GM19025 (cell line): ENCODE measurements at regions not wholly inside any gene's neighbourhood (a gene's known extent, or its start where the extent isn't known, plus 50 kb on each side); places are given as distances from the start of the nearest gene placed in this dataset.

Experiments
- ATAC-seq: cut with Tn5 transposase; IDR thresholded peaks from one replicate; pipeline ENCODE4 v1.9.1; 2021; ENCODE audit warnings: mild to moderate bottlenecking, low read depth, moderate library complexity; ENCODE audit not compliant: unreplicated experiment

DNA sequence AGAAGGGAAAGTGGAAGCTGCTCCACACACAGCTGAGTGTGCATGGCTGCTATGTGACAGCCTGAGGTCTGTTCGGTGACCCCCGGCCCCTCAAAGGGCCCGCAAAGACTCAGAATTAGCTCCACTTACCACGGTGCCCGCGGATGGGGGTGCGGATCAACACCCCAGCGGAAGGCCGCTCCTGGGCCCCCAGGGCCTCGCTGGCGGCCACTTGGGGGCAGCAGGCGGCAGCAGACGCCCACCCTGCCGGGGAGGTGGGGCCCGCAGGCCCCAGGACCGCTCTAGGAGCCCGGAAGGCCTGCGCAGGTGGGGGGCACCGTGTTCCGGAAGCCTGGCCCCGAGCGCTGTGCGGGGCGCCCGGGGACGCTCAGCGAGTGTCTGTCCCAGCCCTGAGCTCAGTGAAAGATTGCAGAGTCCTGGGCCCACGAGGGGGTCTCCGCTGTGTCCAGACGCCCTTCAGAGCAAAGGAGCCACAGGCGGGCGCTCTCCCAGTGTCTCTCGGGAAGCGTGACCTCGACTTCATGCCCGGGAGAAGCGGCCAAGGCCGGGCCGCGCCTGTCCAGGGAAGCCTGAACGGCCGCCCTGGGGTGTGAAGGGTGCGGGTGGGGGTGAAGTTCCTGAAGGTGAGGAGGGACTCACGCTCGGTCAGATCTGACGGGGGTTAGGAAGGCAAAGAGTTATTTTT is 118.7 kb downstream of the VAPA start:
- ATAC-seq, result no peak

DNA sequence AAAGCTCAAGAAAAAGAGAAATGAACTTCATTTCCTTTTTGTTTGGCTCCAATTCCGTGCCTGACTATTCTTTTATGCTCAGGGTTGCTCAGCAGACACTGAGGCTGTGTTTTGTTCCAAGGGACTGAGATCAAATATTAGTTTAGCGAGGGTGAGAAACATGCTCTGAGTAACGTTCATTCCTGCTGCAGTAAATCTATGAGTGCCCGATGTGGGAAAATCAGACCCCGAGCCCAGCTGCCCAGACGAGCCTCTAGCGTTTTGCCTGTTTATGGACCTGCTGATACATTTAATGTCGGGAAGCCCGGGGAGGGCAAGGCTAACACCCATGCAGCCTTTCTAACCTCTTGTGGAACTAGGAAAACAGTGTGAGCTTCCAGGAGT is 119.2 kb downstream of the VAPA start:
- ATAC-seq, result no peak

DNA sequence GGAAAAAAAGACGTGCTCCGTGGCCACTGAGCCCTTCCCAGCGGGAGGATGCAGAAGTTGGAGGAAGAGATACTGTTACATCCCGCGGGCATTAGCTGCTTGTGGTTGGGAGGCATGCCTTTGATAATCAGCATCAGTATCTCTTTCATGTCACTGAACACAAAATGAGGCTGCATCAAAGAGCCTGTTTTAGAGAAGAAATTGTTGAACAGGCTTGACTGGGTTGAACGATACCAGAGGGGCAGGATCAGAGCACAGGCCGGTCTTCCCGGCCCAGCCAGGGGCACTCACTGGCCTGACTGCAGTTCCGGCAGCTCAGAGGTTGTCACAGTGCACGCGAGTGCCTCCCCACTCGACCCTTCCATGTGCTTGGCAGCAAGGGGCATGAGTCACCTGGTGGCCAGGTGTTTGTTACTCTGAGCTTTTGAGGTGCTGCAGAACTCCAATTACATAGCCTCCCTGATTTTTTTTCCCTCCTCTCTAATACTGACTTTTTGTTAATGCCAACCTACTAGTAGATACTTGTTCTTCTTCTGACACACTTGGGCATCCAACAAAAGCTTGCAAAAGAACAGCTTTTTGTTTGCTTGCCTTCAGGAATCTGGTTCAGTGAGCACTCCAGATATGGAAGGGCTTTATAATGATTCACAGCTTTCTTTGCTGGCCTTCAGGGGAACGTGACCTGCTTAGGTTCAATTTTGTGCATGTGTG is 121.6 kb downstream of the VAPA start:
- no peak for ATAC-seq

DNA sequence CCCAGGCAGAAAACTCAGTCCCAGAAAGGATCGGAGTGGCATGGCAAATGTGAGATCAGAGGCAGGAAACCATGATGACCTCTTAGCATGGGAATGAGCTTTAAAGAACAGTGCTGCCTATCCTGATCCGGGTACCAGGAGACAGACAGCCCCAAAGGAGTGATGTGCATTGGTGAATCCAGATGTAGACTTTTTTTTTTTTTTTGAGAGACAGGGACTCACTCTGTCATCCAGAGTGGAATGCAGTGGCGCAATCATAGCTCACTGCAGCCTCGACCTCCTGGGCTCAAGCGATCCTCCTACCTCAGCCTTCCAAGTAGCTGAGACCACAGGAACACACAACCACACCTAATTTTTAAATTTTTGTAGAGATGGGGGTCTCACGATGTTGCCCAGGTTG is 122.7 kb downstream of the VAPA start:
- ATAC-seq, result no peak

- ATAC-seq, result no peak
Observed at GRCh38 chr18:10037181-10037580, 123.4 kb downstream of the VAPA start.

- no peak for ATAC-seq
Observed at GRCh38 chr18:10038268-10038667, 124.5 kb downstream of the VAPA start.

DNA sequence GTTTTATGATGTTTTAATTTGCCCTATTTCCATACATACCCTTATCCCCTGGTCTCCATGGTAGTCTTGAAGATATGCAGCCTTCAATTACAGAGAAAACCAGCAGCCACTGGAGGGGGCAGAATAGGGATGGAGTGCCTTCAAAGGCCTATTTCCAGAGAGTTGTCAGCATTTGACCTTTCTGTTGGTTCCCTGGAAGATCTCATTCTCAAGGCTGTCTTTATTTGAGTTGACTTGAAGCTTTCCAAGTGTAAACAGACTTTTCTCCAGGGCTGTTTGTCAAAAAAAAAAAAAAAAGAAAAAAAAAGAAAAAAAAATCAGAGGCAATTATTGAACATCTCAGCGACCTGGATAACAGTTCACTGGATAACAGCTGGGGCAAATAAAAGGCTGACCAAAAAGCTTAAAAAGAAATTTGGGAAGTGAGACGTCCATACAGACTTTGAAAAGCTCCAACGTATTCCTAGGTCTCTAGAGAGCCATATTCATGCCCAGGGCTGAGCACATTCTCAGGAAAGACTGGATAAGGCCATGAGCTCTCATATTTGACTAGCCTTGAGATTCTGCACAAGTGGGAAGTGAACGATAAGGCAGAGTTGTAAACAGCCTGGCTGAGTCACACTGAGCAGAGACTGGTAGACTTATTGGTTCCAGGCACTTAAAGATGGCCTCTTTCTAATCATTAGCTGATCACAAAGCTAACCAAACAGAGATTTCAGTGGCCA is 126.6 kb downstream of the VAPA start:
- ATAC-seq, result no peak

DNA sequence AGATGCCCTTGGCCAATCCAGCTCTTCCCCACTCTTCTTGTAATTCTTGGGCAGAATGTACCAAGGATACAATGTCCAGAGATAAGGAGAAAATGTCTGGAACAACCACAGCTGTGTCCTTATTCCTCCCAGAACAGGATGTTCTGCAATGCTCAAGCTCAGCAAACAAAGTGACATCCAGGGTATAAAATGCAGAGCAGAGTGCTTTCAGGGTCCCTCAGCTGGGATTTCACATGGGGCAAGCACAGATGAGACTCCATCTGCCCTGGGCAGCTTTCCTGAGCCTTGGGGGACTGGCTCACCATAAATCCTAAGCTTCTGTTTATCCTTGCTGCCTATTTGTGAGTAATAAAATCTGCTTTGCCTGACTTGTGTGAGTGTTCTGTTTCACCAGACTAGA is 127.4 kb downstream of the VAPA start:
- ATAC-seq, result no peak

DNA sequence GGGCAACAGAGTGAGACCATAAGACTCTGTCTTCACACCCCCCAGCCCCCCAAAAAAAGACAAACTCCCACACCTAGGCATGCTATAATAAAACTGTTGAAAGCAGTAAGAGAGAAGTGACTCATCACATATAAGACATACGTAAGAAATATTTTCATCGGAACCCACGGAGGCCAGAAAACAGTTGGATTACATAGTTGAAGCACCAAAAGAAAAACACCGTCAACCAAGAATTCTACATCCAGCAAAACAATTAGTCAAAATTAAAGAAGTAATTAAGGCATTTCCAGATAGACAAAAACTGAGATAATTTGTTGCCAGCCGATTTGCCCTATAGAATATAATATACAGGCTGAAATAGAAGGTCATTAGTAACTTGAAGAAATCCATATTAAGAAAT is 128.7 kb downstream of the VAPA start:
- no peak for ATAC-seq

DNA sequence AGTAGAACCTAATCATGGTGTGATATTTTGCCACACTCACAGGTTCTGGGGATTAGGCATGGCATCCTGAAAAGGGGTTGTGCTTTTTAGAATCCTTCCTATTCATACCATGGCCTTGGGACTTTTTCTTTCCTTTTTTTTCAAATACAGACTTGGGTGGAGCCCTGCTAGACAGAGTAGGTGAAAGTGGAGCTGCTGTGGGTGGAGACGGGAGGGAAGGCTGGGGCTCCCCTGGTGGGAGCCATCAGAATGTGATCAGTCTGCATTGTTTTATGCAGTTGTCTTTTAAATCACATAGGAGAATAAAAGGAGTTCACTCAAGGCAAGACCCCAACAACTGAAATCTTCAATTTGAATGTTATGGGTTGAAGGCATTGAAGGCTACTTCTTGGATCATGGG is 130.2 kb downstream of the VAPA start:
- ATAC-seq, result no peak

GRCh38 chr18:10045296-10045891 is 131.6 kb downstream of the VAPA start:
- ATAC-seq, result no peak

DNA sequence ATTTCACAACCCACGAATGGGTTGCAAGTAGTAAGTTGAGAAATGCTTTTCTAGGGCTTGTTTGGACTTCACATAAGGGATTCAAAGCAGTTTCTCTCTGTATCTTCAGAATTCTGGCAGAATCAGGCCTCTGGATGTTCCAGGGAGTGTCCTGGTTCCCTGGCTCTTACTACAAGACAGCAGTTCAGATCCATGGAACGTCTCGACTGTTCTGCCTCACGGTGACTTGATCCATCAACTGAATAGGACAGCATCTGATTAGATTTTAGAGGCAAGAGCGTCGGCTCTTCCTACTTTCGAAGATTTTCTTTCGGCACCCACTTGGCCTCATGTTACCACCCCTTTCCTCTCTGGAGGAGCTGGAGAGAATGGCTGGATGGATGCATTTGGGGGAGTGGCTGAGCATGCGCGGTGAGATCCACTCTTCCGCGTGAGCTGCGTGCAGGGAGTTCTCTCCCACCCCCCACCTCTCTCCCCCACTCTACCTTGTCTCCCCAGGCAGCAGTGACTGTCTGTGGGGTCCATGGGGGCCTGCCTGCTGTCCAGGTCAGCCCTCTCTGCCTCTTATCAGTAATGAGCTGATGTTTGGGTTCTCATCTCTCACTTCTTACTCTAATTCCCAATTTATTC is 132.5 kb downstream of the VAPA start:
- no peak for ATAC-seq

DNA sequence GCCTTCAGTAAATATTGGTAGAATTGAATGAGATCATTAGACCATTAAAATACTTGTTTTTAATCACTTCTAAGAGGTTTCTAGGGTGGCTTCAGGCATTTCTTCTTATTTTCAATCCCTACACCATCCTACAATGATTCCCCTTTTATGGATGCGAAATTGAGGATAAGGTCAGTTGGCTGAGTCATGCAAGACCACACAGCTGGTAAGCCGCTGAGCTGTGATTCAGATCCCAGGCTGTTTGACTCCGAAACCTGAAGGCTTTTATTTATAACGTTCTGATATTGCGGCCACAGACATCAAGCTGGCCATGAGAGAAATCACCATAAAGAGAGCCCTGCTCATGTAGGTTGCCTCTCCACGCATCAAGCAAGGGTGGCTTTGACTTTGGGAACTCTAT is 133.4 kb downstream of the VAPA start:
- ATAC-seq, result no peak

GRCh38 chr18:10049747-10050146 is 135.9 kb downstream of the VAPA start:
- no peak for ATAC-seq

DNA sequence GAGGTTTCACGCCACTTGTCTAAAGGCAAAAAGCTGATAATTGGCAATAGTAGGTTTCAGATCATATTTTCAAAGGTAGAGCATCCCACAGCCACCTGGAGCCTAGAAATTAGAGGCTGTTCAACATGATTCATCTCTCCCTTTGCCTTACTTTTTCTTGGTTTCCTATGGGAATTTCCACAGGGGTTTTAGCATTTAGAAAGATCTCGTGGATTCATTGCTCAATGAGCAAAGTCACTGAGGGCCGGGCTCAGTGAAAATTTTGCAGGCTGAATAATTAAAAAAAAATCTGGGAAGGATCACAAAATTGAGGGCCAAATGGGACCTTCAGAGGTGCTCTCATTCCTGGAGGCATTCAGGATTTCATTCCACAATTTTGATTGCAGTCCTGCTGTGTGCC is 137.1 kb downstream of the VAPA start:
- ATAC-seq, result no peak

DNA sequence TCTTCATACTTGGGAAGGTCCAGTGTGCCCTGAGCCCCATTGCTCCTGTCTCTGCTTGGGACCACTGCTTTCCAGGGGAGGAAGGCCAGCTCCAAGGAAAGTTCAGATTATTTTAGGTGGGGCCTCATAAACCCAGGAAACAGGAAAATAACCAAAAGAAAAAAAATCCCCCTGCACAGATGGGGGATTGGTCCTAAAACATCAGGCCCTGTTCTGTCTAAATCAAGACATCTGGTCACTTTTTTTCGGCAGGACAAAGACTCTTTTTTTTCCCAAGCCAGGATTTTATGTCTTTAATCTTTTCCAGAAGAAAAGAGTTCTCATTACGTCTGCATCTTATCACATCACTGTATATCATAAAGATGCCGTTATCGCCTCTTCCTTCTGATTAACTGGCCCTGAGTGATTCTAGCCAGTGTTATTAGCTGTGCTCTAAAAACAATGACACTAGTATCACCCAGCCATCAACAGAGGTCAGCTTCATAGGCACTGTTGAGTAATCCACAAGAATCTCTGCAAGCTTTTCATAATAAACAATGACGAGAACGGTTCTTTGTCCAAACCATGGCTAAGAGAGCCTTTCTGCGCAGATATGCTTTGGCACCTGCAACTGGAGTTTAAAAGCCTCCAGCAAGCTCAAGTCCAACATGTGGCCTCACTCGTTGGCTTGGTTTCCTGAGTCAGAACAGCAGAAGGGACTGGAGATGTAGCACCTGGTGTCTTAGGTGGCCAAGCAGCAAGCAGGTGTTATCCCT is 138.2 kb downstream of the VAPA start:
- no peak for ATAC-seq

DNA sequence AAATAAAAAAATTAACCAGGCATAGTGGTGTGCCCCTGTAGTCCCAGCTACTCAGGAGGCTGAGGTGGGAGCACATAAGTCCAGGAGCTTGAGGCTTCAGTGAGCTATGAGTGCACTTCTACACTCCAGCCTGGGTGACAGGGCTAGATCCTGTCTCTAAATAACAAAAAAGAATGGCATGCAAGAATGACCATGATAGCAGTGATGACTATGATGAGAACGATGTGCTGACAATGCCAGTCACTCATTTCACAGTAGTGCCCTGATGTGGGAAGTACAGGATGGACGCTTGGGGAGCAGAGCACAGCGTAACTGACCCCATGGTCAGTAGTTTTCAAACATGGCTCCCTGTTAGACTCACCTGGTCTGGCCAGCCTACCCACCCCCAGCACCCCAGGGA is 139.1 kb downstream of the VAPA start:
- no peak for ATAC-seq

GRCh38 chr18:10053861-10054260 is 140.0 kb downstream of the VAPA start:
- ATAC-seq, result no peak

DNA sequence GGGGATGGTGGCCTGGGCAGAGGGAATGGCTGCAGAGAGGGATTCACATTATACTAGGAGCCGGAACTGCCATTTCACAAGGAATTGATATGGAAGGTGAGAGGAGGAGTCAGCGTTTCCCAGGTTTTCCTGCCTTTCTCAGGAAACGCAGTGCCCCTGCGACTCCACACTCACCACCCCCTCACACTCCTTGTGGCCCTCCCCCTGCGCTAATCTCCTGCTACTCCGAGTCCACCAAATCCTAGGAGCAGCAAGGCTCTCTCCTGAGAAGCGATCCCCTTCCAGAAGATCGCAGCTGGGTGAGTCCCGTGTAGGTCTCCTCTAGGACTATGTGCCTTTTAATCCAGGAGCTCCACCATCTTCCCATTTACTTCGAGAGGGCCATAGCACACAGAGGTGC is 140.6 kb downstream of the VAPA start:
- ATAC-seq, result no peak

DNA sequence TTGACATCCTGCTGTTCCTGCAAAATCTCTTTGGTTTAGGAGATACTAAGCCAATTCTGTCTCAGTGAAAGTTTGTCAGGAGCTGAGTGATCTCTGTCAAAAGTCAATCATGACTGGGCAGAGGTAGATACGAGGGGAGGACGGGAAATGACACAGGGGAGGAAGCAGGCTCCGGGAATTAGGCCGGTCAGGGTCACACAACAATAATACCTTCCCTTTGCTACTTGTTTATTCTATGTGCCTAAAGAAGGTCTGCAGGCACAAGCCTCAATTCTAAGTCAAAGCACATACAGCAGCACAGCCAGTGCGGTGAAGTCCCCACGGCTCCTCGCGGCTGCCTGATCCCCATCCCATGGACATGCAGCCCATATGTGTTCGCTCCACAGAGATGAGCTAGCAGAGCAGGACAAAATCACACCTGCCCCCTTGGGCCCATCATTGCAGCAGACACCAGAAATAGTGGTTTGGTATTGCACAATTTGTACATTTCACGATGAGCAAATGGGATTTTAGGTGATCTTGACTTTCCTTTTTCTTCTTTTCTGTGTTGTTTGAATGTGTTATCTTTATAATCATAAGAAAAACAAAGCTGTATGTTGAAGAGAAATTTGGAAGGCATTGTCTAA is 141.4 kb downstream of the VAPA start:
- ATAC-seq, result no peak
